ENCODE measurements at regions not wholly inside any gene's neighbourhood (a gene's known extent, or its start where the extent isn't known, plus 50 kb on each side); places are given as distances from the start of the nearest gene placed in this dataset.

- ChIA-PET CTCF (no interaction called here), POLR2A (no interaction called here)
Measured at GRCh38 chrX:6283826-6284225, 55.2 kb upstream of the NLGN4X start.

DNA sequence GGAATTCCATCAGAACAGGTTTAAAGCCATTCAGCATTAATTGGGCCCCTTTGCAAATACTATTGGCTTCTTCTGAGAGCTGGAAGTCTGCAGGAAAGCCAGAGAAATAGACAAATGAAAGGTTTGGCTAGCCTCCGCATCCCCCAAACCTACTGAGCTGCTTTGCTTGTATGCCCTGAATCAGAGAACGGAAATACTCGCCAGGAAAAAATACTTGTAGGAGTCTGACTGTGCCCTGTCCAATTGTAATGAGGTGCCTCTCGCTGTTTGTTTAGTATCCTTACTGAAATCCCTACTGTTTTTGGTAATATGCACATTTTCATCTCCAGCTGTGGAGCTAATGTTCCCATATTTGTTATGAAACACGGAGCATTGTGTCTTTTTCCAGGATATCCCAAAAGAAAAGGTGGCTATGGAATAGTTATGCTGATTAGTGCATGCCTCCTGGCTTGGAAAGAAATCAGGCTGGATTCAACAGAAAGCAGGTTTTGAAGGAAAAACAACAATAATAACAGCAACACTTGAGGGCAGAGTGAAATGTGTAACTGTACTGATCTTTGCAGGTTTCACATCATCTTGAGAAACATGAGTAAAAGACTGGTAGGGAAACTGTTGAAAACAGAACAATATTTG lies 50.7 kb upstream of the NLGN4X start:
- POLR2A ChIA-PET: no interaction called here
- CTCF ChIA-PET: no interaction called here
- TF ChIP-seq ELF4 (IDR thresholded peaks at IDR 0.05) (no peak), TARDBP (IDR thresholded peaks at IDR 0.05) (no peak), NFRKB (IDR thresholded peaks at IDR 0.05) (no peak), SP1 (IDR thresholded peaks at IDR 0.05) (no peak), FOXA1 (IDR thresholded peaks at IDR 0.05) (no peak), L3MBTL2 (conservative IDR thresholded peaks at IDR 0.05) (no peak), ZNF384 (IDR thresholded peaks at IDR 0.05) (no peak), SUZ12 (IDR thresholded peaks at IDR 0.05) (no peak), ARNT (IDR thresholded peaks at IDR 0.05) (no peak), BHLHE40 (IDR thresholded peaks at IDR 0.05; ENCODE audit: borderline replicate concordance) (no peak), CTBP1 (IDR thresholded peaks at IDR 0.05; ENCODE audit: borderline replicate concordance) (no peak), LEF1 (IDR thresholded peaks at IDR 0.05; ENCODE audit: borderline replicate concordance) (no peak), FOXM1 (IDR thresholded peaks at IDR 0.05; ENCODE audit: borderline replicate concordance) (no peak), HDGF (IDR thresholded peaks at IDR 0.05; ENCODE audit: borderline replicate concordance) (no peak), FOXK2 (IDR thresholded peaks at IDR 0.05) (no peak)
- TF ChIP-seq, protein P1, sequence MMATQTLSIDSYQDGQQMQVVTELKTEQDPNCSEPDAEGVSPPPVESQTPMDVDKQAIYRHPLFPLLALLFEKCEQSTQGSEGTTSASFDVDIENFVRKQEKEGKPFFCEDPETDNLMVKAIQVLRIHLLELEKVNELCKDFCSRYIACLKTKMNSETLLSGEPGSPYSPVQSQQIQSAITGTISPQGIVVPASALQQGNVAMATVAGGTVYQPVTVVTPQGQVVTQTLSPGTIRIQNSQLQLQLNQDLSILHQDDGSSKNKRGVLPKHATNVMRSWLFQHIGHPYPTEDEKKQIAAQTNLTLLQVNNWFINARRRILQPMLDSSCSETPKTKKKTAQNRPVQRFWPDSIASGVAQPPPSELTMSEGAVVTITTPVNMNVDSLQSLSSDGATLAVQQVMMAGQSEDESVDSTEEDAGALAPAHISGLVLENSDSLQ (IDR thresholded peaks at IDR 0.05): no peak
- no peak for DNase-seq (ENCODE audit: extremely low spot score)

More at GRCh38 chrX:6283826-6284225, 55.2 kb upstream of the NLGN4X start:
- DNase-seq (ENCODE audit: extremely low spot score): no peak
- TF ChIP-seq FOXA1 (IDR thresholded peaks at IDR 0.05): no peak
- TF ChIP-seq SUZ12 (IDR thresholded peaks at IDR 0.05): no peak
- TF ChIP-seq HDGF (IDR thresholded peaks at IDR 0.05; ENCODE audit: borderline replicate concordance): no peak
- TF ChIP-seq CTBP1 (IDR thresholded peaks at IDR 0.05; ENCODE audit: borderline replicate concordance): no peak
- TF ChIP-seq NFRKB (IDR thresholded peaks at IDR 0.05): no peak
- no peak for TF ChIP-seq BHLHE40 (IDR thresholded peaks at IDR 0.05; ENCODE audit: borderline replicate concordance)
- TF ChIP-seq FOXM1 (IDR thresholded peaks at IDR 0.05; ENCODE audit: borderline replicate concordance): no peak
- TF ChIP-seq L3MBTL2 (conservative IDR thresholded peaks at IDR 0.05): no peak
- no peak for TF ChIP-seq FOXK2 (IDR thresholded peaks at IDR 0.05)
- TF ChIP-seq ELF4 (IDR thresholded peaks at IDR 0.05): no peak
- TF ChIP-seq ZNF384 (IDR thresholded peaks at IDR 0.05): no peak
- no peak for TF ChIP-seq ARNT (IDR thresholded peaks at IDR 0.05)

Data from HEK293T (cell line).